NB4 (cell line): ENCODE measurements at regions not wholly inside any gene's neighbourhood (a gene's known extent, or its start where the extent isn't known, plus 50 kb on each side); places are given as distances from the start of the nearest gene placed in this dataset.

Source experiments
- POLR2A ChIP-seq: IDR thresholded peaks from 2 replicates; pipeline ENCODE4 v1.6.1; 2011; ENCODE audit warnings: mild to moderate bottlenecking; ENCODE audit not compliant: insufficient read length; ENCODE audit errors: extremely low read depth
- TF ChIP-seq, protein P1 (sequence below): IDR thresholded peaks from one replicate; pipeline ENCODE4 v1.5.1; 2012; ENCODE audit warnings: low read depth, low read length

DNA sequence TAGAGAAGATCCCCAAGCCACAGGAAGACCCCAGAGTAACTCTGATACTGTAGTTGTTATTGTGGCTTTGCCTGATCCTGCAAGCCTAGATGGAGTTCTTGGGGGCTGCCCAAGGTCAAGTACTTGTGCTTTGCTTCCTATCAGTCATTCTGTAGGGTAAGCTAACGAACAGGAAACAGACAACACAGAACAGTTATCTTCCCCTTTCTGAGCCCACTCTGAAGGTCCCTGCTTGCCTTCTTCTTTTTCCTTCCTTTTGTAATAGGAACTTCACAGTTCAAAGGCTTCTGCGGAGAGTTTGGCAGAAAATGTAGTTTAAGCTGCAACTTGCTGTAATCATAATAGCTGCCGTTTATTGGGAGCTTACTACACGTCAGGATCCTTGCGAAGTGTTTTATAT lies 494.1 kb upstream of the ERCC4 start:
- TF ChIP-seq, protein P1, sequence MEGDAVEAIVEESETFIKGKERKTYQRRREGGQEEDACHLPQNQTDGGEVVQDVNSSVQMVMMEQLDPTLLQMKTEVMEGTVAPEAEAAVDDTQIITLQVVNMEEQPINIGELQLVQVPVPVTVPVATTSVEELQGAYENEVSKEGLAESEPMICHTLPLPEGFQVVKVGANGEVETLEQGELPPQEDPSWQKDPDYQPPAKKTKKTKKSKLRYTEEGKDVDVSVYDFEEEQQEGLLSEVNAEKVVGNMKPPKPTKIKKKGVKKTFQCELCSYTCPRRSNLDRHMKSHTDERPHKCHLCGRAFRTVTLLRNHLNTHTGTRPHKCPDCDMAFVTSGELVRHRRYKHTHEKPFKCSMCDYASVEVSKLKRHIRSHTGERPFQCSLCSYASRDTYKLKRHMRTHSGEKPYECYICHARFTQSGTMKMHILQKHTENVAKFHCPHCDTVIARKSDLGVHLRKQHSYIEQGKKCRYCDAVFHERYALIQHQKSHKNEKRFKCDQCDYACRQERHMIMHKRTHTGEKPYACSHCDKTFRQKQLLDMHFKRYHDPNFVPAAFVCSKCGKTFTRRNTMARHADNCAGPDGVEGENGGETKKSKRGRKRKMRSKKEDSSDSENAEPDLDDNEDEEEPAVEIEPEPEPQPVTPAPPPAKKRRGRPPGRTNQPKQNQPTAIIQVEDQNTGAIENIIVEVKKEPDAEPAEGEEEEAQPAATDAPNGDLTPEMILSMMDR = no peak
- TF ChIP-seq POLR2A = no peak
